ENCODE measurements at regions not wholly inside any gene's neighbourhood (a gene's known extent, or its start where the extent isn't known, plus 50 kb on each side); places are given as distances from the start of the nearest gene placed in this dataset.

- TF ChIP-seq SP1 (CRISPR knock-in tag; conservative IDR thresholded peaks at IDR 0.05) (no peak), TEAD4 (CRISPR knock-in tag; IDR thresholded peaks at IDR 0.05) (no peak), GABPB1 (CRISPR knock-in tag; IDR thresholded peaks at IDR 0.05) (no peak), ZNF138 (CRISPR knock-in tag; conservative IDR thresholded peaks at IDR 0.05) (no peak), CREB1 (CRISPR knock-in tag; IDR thresholded peaks at IDR 0.05) (no peak), ESRRA (CRISPR knock-in tag; IDR thresholded peaks at IDR 0.05; ENCODE audit: borderline replicate concordance) (no peak), PRDM15 (CRISPR knock-in tag; IDR thresholded peaks at IDR 0.05) (no peak), MXD4 (CRISPR knock-in tag; IDR thresholded peaks at IDR 0.05; ENCODE audit: borderline replicate concordance) (no peak), ZNF232 (CRISPR knock-in tag; IDR thresholded peaks at IDR 0.05) (no peak), AFF4 (CRISPR knock-in tag; IDR thresholded peaks at IDR 0.05; ENCODE audit: borderline replicate concordance) (no peak), E2F1 (CRISPR knock-in tag; IDR thresholded peaks at IDR 0.05) (no peak), IRF2 (CRISPR knock-in tag; IDR thresholded peaks at IDR 0.05; ENCODE audit: borderline replicate concordance, low read depth) (no peak)
- TF ChIP-seq, protein P1, sequence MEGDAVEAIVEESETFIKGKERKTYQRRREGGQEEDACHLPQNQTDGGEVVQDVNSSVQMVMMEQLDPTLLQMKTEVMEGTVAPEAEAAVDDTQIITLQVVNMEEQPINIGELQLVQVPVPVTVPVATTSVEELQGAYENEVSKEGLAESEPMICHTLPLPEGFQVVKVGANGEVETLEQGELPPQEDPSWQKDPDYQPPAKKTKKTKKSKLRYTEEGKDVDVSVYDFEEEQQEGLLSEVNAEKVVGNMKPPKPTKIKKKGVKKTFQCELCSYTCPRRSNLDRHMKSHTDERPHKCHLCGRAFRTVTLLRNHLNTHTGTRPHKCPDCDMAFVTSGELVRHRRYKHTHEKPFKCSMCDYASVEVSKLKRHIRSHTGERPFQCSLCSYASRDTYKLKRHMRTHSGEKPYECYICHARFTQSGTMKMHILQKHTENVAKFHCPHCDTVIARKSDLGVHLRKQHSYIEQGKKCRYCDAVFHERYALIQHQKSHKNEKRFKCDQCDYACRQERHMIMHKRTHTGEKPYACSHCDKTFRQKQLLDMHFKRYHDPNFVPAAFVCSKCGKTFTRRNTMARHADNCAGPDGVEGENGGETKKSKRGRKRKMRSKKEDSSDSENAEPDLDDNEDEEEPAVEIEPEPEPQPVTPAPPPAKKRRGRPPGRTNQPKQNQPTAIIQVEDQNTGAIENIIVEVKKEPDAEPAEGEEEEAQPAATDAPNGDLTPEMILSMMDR (IDR thresholded peaks at IDR 0.05) = no peak
- TF ChIP-seq, protein P2, sequence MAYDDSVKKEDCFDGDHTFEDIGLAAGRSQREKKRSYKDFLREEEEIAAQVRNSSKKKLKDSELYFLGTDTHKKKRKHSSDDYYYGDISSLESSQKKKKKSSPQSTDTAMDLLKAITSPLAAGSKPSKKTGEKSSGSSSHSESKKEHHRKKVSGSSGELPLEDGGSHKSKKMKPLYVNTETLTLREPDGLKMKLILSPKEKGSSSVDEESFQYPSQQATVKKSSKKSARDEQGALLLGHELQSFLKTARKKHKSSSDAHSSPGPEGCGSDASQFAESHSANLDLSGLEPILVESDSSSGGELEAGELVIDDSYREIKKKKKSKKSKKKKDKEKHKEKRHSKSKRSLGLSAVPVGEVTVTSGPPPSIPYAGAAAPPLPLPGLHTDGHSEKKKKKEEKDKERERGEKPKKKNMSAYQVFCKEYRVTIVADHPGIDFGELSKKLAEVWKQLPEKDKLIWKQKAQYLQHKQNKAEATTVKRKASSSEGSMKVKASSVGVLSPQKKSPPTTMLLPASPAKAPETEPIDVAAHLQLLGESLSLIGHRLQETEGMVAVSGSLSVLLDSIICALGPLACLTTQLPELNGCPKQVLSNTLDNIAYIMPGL (CRISPR knock-in tag; IDR thresholded peaks at IDR 0.05) = no peak
Observed at GRCh38 chr2:220956429-220956828, 615.7 kb downstream of the EPHA4 start.

Data from WTC11 (cell line).